Calu3 (cell line): ENCODE measurements at regions not wholly inside any gene's neighbourhood (a gene's known extent, or its start where the extent isn't known, plus 50 kb on each side); places are given as distances from the start of the nearest gene placed in this dataset.

Source experiments
- BruUV-seq: library from RNA; stranded (reverse); fragments of 400-500 nt; replicated peaks from 2 replicates; lab custom pipeline; 2021; lab: Mats Ljungman, UMichigan
- CTCF ChIA-PET: fragments of 300-600 bp; sonication (Branson Sonifier 250); formaldehyde crosslinking; loops from one replicate; lab custom pipeline; 2022; ENCODE audit warnings: antibody characterized with exemption; lab: Charles Lee
- DNase-seq: peaks from one replicate; pipeline ENCODE4 v3.0.0; 2022
- H3K27ac Mint-ChIP-seq: one replicate; pipeline ENCODE4 v1.8.0; 2022; ENCODE audit warnings: mixed read lengths; ENCODE audit not compliant: unreplicated experiment
- H3K27me3 Mint-ChIP-seq: one replicate; pipeline ENCODE4 v1.8.0; 2022; ENCODE audit warnings: mixed read lengths; ENCODE audit not compliant: unreplicated experiment
- H3K36me3 Mint-ChIP-seq: one replicate; pipeline ENCODE4 v1.8.0; 2022; ENCODE audit warnings: mild to moderate bottlenecking, moderate library complexity, mixed read lengths; ENCODE audit not compliant: insufficient read depth, unreplicated experiment
- H3K4me1 Mint-ChIP-seq: one replicate; pipeline ENCODE4 v1.8.0; 2022; ENCODE audit warnings: mild to moderate bottlenecking, low read depth, mixed read lengths; ENCODE audit not compliant: unreplicated experiment
- H3K4me3 Mint-ChIP-seq: one replicate; pipeline ENCODE4 v1.8.0; 2022; ENCODE audit warnings: mild to moderate bottlenecking, low read depth, moderate library complexity, mixed read lengths; ENCODE audit not compliant: unreplicated experiment
- H3K9me3 Mint-ChIP-seq: one replicate; pipeline ENCODE4 v1.8.0; 2022; ENCODE audit warnings: low read depth, mixed read lengths; ENCODE audit not compliant: unreplicated experiment
- CTCF ChIP-seq: fragments of 200-600 bp; IDR thresholded peaks from one replicate; pipeline ENCODE4 v1.8.0; 2022; ENCODE audit warnings: antibody characterized with exemption; ENCODE audit not compliant: unreplicated experiment
- intact Hi-C: fragments of 100-400 bp; cut with micrococcal nuclease; formaldehyde crosslinking; loops from one replicate; pipeline ENCODE4 v1.10.0; 2022; ENCODE audit not compliant: unreplicated experiment

GRCh38 chr19:29285187-29285687 lies 72.3 kb upstream of the UQCRFS1 start:
- no peak for TF ChIP-seq CTCF
- CTCF ChIA-PET, result no interaction called here
- Mint-ChIP-seq H3K27ac (no peak overlapping the region), H3K27me3 (peaks cover 75% of the 10 kb centered on the region), H3K4me1 (no peaks in the 10 kb centered on the region), H3K36me3 (no peaks in the 10 kb centered on the region), H3K9me3 (no peaks in the 10 kb centered on the region), H3K4me3 (no peak overlapping the region)
- intact Hi-C loops, result no loop called here
- BruUV-seq, result no TSS peak
- DNase-seq, result no peak

- Mint-ChIP-seq H3K27ac (no peak overlapping the region), H3K9me3 (no peaks in the 10 kb centered on the region), H3K36me3 (no peaks in the 10 kb centered on the region), H3K4me1 (no peaks in the 10 kb centered on the region), H3K27me3 (peaks cover 74% of the 10 kb centered on the region), H3K4me3 (no peak overlapping the region)
- BruUV-seq, result no TSS peak
- no peak for TF ChIP-seq CTCF
- no peak for DNase-seq
- CTCF ChIA-PET, result no interaction called here
- intact Hi-C loops, result no loop called here
Observed at GRCh38 chr19:29285878-29286277, 72.9 kb upstream of the UQCRFS1 start.

DNA sequence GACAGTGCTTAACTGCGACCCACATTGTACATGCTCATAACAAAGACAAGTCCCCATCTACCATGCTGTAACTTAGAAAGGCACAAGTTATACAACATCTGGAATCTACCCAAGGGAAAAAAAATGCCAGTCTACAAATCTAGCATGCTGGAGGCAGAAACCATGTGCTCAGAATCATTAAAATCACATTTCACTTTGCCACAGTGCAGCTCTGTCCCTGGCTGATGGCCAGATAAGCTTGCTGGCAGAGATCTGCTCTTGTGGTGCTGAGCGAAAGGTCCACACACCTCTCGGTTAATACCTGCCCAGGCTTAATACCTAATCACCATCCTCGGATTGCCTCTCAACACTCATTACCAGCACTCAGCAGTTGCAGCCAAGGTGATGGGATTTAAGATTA lies 74.1 kb upstream of the UQCRFS1 start:
- CTCF ChIA-PET, result no interaction called here
- H3K36me3 Mint-ChIP-seq, result no peaks in the 10 kb centered on the region

GRCh38 chr19:29288256-29288655 lies 75.3 kb upstream of the UQCRFS1 start:
- H3K27ac Mint-ChIP-seq, result no peak overlapping the region
- no peak for DNase-seq
- H3K27me3 Mint-ChIP-seq, result peaks cover 74% of the 10 kb centered on the region
- H3K9me3 Mint-ChIP-seq, result no peaks in the 10 kb centered on the region
- CTCF ChIA-PET, result no interaction called here
- BruUV-seq, result no TSS peak
- intact Hi-C loops, result no loop called here
- no peaks in the 10 kb centered on the region for H3K4me1 Mint-ChIP-seq
- H3K4me3 Mint-ChIP-seq, result no peak overlapping the region
- TF ChIP-seq CTCF, result no peak
- no peaks in the 10 kb centered on the region for H3K36me3 Mint-ChIP-seq

More for the DNA sequence above, 74.1 kb upstream of the UQCRFS1 start:
- no peak overlapping the region for H3K27ac Mint-ChIP-seq
- TF ChIP-seq CTCF, result no peak
- peaks cover 74% of the 10 kb centered on the region for H3K27me3 Mint-ChIP-seq
- BruUV-seq, result no TSS peak
- intact Hi-C loops, result no loop called here
- no peak overlapping the region for H3K4me3 Mint-ChIP-seq
- DNase-seq, result no peak
- H3K9me3 Mint-ChIP-seq, result no peaks in the 10 kb centered on the region
- no peaks in the 10 kb centered on the region for H3K4me1 Mint-ChIP-seq
